Thyroid gland (tissue), 4 donors: ENCODE measurements at regions not wholly inside any gene's neighbourhood (a gene's known extent, or its start where the extent isn't known, plus 50 kb on each side); places are given as distances from the start of the nearest gene placed in this dataset.
"Not testable (repeated sequence)": the region's sequence is repeated elsewhere in the genome, so short reads cannot be mapped to it uniquely, and the experiment has no call there.

Experiments
- DNase-seq, 2 donors: peaks; one replicate each; pipeline ENCODE4 v3.0.0-alpha.2; 2019
- H3K27ac ChIP-seq, 3 donors: fragments of 200-600 bp; sonication (generic); 1 replicate in 2 of 3; 2 replicates in 1 of 3; pipeline ENCODE4 v1.5.1; 2016 to 2019; ENCODE audit warnings: mild to moderate bottlenecking in 1 of 3, moderate library complexity in 1 of 3
- H3K27me3 ChIP-seq: fragments of 200-600 bp; sonication (generic); one replicate; pipeline ENCODE4 v1.5.1; 2019
- H3K36me3 ChIP-seq, 2 donors: fragments of 200-600 bp; sonication (generic); one replicate each; pipeline ENCODE4 v1.5.1; 2016 to 2019
- H3K4me1 ChIP-seq, 2 donors: fragments of 200-600 bp; sonication (generic); one replicate each; pipeline ENCODE4 v1.5.1; 2017 to 2019
- H3K4me3 ChIP-seq, 3 donors: fragments of 200-600 bp; sonication (generic); replicated peaks in 1 of 3; 1 replicate in 2 of 3; 2 replicates in 1 of 3; pipeline ENCODE4 v1.5.1; 2016; ENCODE audit warnings: mild to moderate bottlenecking in 1 of 3
- H3K9me3 ChIP-seq: fragments of 200-600 bp; sonication (generic); one replicate; pipeline ENCODE4 v1.5.1; 2017
- WGBS, 2 donors: methylation state at CpG; one replicate each; pipeline ENCODE4 v1.1.5; 2017; 5-methylcytosine and 5-hydroxymethylcytosine counted together
- intact Hi-C: fragments of 100-400 bp; cut with DNase I; formaldehyde crosslinking; loops from one replicate; pipeline ENCODE4 v1.15.1; 2023

- H3K4me3 ChIP-seq, intact Hi-C loops, H3K27ac ChIP-seq, DNase-seq, H3K4me1 ChIP-seq, H3K27me3 ChIP-seq, H3K36me3 ChIP-seq, H3K9me3 ChIP-seq: not testable (repeated sequence)
- 94 to 100% methylated on average over 2 of the region's 2 CpGs for WGBS, 2 donors
These were observed 185.0 kb downstream of the KLRB1 start for GRCh38 chr12:9422689-9423088.

- H3K36me3 ChIP-seq, H3K27me3 ChIP-seq, H3K4me3 ChIP-seq, H3K4me1 ChIP-seq, DNase-seq, intact Hi-C loops, H3K9me3 ChIP-seq, H3K27ac ChIP-seq: not testable (repeated sequence)
- WGBS, 2 donors: 87 to 93% methylated on average over 6 to 8 of the region's 18 CpGs
These were observed 186.1 kb downstream of the KLRB1 start for GRCh38 chr12:9421520-9422086.

GRCh38 chr12:9420817-9421519, 186.7 kb downstream of the KLRB1 start:
- 92 to 95% methylated on average over 11 to 15 of the region's 21 CpGs for WGBS, 2 donors
- H3K9me3 ChIP-seq, H3K4me1 ChIP-seq, H3K27ac ChIP-seq, H3K27me3 ChIP-seq, DNase-seq, intact Hi-C loops, H3K4me3 ChIP-seq, H3K36me3 ChIP-seq: not testable (repeated sequence)

- intact Hi-C loops, H3K27me3 ChIP-seq, H3K9me3 ChIP-seq, H3K36me3 ChIP-seq, H3K4me1 ChIP-seq, H3K4me3 ChIP-seq, DNase-seq, H3K27ac ChIP-seq: not testable (repeated sequence)
- 100% methylated on average over 3 of the region's 14 CpGs; no CpG with 5 or more reads in 1 of the 2 donors for WGBS, 2 donors
These were observed 189.1 kb downstream of the KLRB1 start for GRCh38 chr12:9418669-9419041.

- H3K27me3 ChIP-seq, H3K9me3 ChIP-seq, H3K4me1 ChIP-seq, intact Hi-C loops, DNase-seq, H3K36me3 ChIP-seq, H3K4me3 ChIP-seq, H3K27ac ChIP-seq: not testable (repeated sequence)
- 87 to 88% methylated on average over 10 of the region's 16 CpGs for WGBS, 2 donors
These were observed 189.6 kb downstream of the KLRB1 start for GRCh38 chr12:9417947-9418668.

- H3K9me3 ChIP-seq, DNase-seq, H3K36me3 ChIP-seq, H3K27me3 ChIP-seq, H3K4me3 ChIP-seq, H3K27ac ChIP-seq, intact Hi-C loops, H3K4me1 ChIP-seq: not testable (repeated sequence)
- 92 to 93% methylated on average over 2 to 8 of the region's 13 CpGs for WGBS, 2 donors
These were observed 190.4 kb downstream of the KLRB1 start for GRCh38 chr12:9417341-9417740.

- H3K27me3 ChIP-seq, DNase-seq, H3K4me3 ChIP-seq, H3K36me3 ChIP-seq, H3K4me1 ChIP-seq, H3K9me3 ChIP-seq, intact Hi-C loops, H3K27ac ChIP-seq: not testable (repeated sequence)
- 89 to 93% methylated on average over 7 of the region's 8 CpGs for WGBS, 2 donors
These were observed 191.4 kb downstream of the KLRB1 start for GRCh38 chr12:9416346-9416745.

GRCh38 chr12:9415898-9416297, 191.8 kb downstream of the KLRB1 start:
- 100% methylated on average over 2 of the region's 3 CpGs; no CpG with 5 or more reads in 1 of the 2 donors for WGBS, 2 donors
- H3K27ac ChIP-seq, intact Hi-C loops, H3K4me3 ChIP-seq, H3K4me1 ChIP-seq, DNase-seq, H3K27me3 ChIP-seq, H3K9me3 ChIP-seq, H3K36me3 ChIP-seq: not testable (repeated sequence)

- H3K9me3 ChIP-seq, H3K36me3 ChIP-seq, H3K27ac ChIP-seq, H3K4me1 ChIP-seq, DNase-seq, H3K27me3 ChIP-seq, H3K4me3 ChIP-seq, intact Hi-C loops: not testable (repeated sequence)
- 90% methylated on average over 7 of the region's 7 CpGs for WGBS, 2 donors
These were observed 193.9 kb downstream of the KLRB1 start for GRCh38 chr12:9413862-9414261.

- H3K27me3 ChIP-seq, intact Hi-C loops, DNase-seq, H3K4me1 ChIP-seq, H3K4me3 ChIP-seq, H3K27ac ChIP-seq, H3K9me3 ChIP-seq, H3K36me3 ChIP-seq: not testable (repeated sequence)
- 64 to 67% methylated on average over 3 of the region's 3 CpGs for WGBS, 2 donors
These were observed 195.3 kb downstream of the KLRB1 start for GRCh38 chr12:9412459-9412858.

- H3K4me3 ChIP-seq, H3K27me3 ChIP-seq, H3K9me3 ChIP-seq, H3K4me1 ChIP-seq, H3K36me3 ChIP-seq, H3K27ac ChIP-seq, intact Hi-C loops, DNase-seq: not testable (repeated sequence)
- 68 to 70% methylated on average over 7 of the region's 7 CpGs for WGBS, 2 donors
These were observed 196.0 kb downstream of the KLRB1 start for GRCh38 chr12:9411616-9412268.

- not testable (repeated sequence) for H3K4me3 ChIP-seq, DNase-seq
These were observed 199.2 kb upstream of the PZP start for GRCh38 chr12:9407425-9407748.

More at GRCh38 chr12:9407425-9407748, 199.2 kb upstream of the PZP start:
- H3K9me3 ChIP-seq, H3K4me1 ChIP-seq, H3K27me3 ChIP-seq, H3K36me3 ChIP-seq, H3K27ac ChIP-seq, intact Hi-C loops: not testable (repeated sequence)
- whole genome bisulfite sequencing, 2 donors: 59 to 78% methylated on average over 4 of the region's 4 CpGs
